Smooth muscle cell (in vitro differentiated cells): ENCODE measurements at regions not wholly inside any gene's neighbourhood (a gene's known extent, or its start where the extent isn't known, plus 50 kb on each side); places are given as distances from the start of the nearest gene placed in this dataset.

Experiments
- DNase-seq: peaks from one replicate; lab custom pipeline; 2025; ENCODE audit not compliant: unreplicated experiment; lab: John Stamatoyannopoulos, UW
- H2AFZ ChIP-seq: fragments of 200-600 bp; sonication (generic); 2 replicates; pipeline ENCODE4 v1.6.0; 2016; ENCODE audit warnings: antibody characterized with exemption, low read depth, mild to moderate bottlenecking
- H3F3A ChIP-seq: fragments of 200-600 bp; sonication (generic); 2 replicates; pipeline ENCODE4 v1.6.0; 2017; ENCODE audit warnings: antibody characterized with exemption, low read depth
- H3K27ac ChIP-seq: fragments of 200-600 bp; sonication (generic); 2 replicates; pipeline ENCODE4 v1.5.1; 2016; ENCODE audit warnings: low read depth, mild to moderate bottlenecking
- H3K27me3 ChIP-seq: fragments of 200-600 bp; sonication (generic); 2 replicates; pipeline ENCODE4 v1.6.1; 2016; ENCODE audit warnings: low read depth, mild to moderate bottlenecking
- H3K36me3 ChIP-seq: fragments of 200-600 bp; sonication (generic); 2 replicates; pipeline ENCODE4 v1.5.1; 2016; ENCODE audit warnings: low read depth
- H3K4me1 ChIP-seq: fragments of 200-600 bp; sonication (generic); 2 replicates; pipeline ENCODE4 v1.5.1; 2016; ENCODE audit warnings: low read depth
- H3K4me2 ChIP-seq: fragments of 200-600 bp; sonication (generic); 2 replicates; pipeline ENCODE4 v1.6.0; 2016; ENCODE audit warnings: mild to moderate bottlenecking
- H3K4me3 ChIP-seq: fragments of 200-600 bp; sonication (generic); 2 replicates; pipeline ENCODE4 v1.5.1; 2016; ENCODE audit warnings: mild to moderate bottlenecking
- H3K79me2 ChIP-seq: fragments of 200-600 bp; sonication (generic); 2 replicates; pipeline ENCODE4 v1.6.0; 2016; ENCODE audit warnings: low read depth, mild to moderate bottlenecking
- H3K9ac ChIP-seq: fragments of 200-600 bp; sonication (generic); 2 replicates; pipeline ENCODE4 v1.6.0; 2016; ENCODE audit warnings: low read depth
- H3K9me3 ChIP-seq: fragments of 200-600 bp; sonication (generic); replicated peaks from 2 replicates; pipeline ENCODE4 v1.5.1; 2016; ENCODE audit warnings: low read depth
- H4K20me1 ChIP-seq: fragments of 200-600 bp; sonication (generic); 2 replicates; pipeline ENCODE4 v1.6.0; 2016; ENCODE audit warnings: low read depth
- WGBS: methylation state at CpG from one replicate; pipeline ENCODE4 v1.1.7; 2016; ENCODE audit warnings: low lambda C conversion rate; 5-methylcytosine and 5-hydroxymethylcytosine counted together
- TF ChIP-seq, protein P1 (sequence below): fragments of 200-600 bp; sonication (generic); IDR thresholded peaks from 2 replicates; pipeline ENCODE4 v1.5.1; 2017; ENCODE audit warnings: borderline replicate concordance, mild to moderate bottlenecking, antibody characterized with exemption; ENCODE audit not compliant: insufficient read depth, poor library complexity, severe bottlenecking

DNA sequence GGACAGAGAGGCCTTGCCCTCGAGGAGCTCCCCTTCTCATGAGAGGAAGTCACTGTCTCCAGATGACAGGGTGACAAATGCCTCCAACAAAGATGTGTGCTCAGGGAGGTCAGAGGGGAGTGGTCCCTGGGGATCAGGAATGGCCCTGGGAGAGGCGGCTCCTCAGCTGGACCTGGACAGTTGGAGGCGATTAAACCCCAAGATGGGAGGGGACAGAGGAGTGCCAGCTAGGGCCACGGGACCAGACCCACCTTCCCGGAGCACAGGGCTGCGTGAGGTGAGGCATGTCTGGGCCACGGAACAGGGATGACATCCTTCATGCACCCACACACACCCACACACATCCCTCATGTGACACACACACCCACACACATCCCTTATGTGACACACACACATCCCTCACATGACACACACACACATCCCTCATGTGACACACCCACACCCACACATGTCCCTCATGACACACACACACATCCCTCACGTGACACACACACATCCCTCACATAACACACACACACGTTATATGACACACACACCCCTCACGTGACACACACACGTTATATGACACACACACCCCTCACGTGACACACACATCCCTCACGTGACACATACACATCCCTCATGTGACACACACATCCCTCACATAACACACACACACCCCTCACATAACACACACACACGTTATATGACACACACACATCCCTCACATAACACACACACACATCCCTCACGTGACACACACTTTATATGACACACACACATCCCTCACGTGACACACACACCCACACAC lies 57.4 kb upstream of the SLCO4A1 start:
- no peak for DNase-seq
- Histone ChIP-seq H3K27ac (no peak overlapping the region), H3F3A (no peaks in the 10 kb centered on the region), H3K79me2 (no peaks in the 10 kb centered on the region), H3K9me3 (no peaks in the 10 kb centered on the region), H3K4me3 (no peak overlapping the region), H2AFZ (no peak overlapping the region), H3K4me2 (no peak overlapping the region), H3K9ac (no peak overlapping the region), H3K4me1 (no peaks in the 10 kb centered on the region), H3K27me3 (peaks cover 8% of the 10 kb centered on the region), H4K20me1 (no peaks in the 10 kb centered on the region), H3K36me3 (no peaks in the 10 kb centered on the region)
- TF ChIP-seq, protein P1, sequence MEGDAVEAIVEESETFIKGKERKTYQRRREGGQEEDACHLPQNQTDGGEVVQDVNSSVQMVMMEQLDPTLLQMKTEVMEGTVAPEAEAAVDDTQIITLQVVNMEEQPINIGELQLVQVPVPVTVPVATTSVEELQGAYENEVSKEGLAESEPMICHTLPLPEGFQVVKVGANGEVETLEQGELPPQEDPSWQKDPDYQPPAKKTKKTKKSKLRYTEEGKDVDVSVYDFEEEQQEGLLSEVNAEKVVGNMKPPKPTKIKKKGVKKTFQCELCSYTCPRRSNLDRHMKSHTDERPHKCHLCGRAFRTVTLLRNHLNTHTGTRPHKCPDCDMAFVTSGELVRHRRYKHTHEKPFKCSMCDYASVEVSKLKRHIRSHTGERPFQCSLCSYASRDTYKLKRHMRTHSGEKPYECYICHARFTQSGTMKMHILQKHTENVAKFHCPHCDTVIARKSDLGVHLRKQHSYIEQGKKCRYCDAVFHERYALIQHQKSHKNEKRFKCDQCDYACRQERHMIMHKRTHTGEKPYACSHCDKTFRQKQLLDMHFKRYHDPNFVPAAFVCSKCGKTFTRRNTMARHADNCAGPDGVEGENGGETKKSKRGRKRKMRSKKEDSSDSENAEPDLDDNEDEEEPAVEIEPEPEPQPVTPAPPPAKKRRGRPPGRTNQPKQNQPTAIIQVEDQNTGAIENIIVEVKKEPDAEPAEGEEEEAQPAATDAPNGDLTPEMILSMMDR = no peak
- WGBS = 84% methylated on average over 15 of the region's 16 CpGs

DNA sequence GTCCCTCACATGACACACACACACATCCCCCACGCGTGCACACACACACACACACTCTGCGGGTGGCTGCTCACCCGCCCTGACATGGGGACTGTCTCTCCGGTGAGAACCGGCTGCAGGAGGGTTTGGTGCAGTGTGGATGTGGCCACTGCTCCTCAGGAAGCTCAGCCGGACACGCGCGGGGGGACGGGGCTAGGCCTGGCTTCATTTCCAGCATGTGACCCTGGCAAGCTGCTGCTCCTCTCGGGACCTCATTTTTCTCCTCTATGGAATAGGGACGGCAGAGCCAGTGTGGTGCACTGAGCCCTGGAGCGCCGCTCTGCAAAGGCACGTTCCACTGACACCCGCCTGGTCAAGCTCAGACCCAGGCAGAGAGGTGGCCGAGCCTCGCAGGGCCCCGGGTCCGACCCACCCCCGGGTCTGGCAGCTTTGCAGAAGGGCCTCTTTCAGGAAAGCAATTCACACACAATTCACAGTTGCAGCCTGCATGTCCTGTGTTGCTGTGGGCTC lies 56.8 kb upstream of the SLCO4A1 start:
- Histone ChIP-seq H3K9me3 (no peaks in the 10 kb centered on the region), H3K36me3 (no peaks in the 10 kb centered on the region), H3K4me1 (no peaks in the 10 kb centered on the region), H3K27ac (no peak overlapping the region), H3K79me2 (no peaks in the 10 kb centered on the region), H3K27me3 (peaks cover 5% of the 10 kb centered on the region), H3K4me3 (no peak overlapping the region), H2AFZ (no peak overlapping the region), H3K4me2 (no peak overlapping the region), H3F3A (no peaks in the 10 kb centered on the region), H4K20me1 (no peaks in the 10 kb centered on the region), H3K9ac (no peak overlapping the region)
- TF ChIP-seq, protein P1 = no peak
- no peak for DNase-seq
- WGBS = 85% methylated on average over 22 of the region's 22 CpGs

DNA sequence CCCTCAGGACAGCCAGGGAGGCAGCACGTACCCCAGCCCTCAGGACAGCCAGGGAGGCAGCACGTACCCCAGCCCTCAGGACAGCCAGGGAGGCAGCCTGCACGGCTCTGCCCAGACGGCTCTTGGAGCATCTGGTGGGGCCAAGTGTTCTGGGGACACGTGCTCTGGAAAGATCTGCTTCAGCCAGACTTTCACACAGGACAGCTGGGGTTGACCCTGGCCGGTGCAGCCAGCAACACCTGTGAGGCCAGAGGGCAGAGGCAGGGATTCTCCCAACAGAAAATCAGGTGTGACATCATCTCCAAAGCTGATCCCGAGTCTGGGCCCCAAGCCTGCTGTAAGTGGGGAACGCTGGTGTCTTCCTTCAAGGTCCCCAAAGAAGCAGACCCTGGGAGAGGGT lies 55.5 kb upstream of the SLCO4A1 start:
- Histone ChIP-seq H3K36me3 (no peaks in the 10 kb centered on the region), H4K20me1 (no peaks in the 10 kb centered on the region), H2AFZ (no peak overlapping the region), H3K9ac (no peak overlapping the region), H3K79me2 (no peaks in the 10 kb centered on the region), H3K27ac (no peak overlapping the region), H3K4me1 (no peaks in the 10 kb centered on the region), H3K4me2 (no peak overlapping the region), H3K9me3 (no peaks in the 10 kb centered on the region), H3K4me3 (no peak overlapping the region), H3F3A (no peaks in the 10 kb centered on the region), H3K27me3 (peaks cover 1% of the 10 kb centered on the region)
- TF ChIP-seq, protein P1 = no peak
- no peak for DNase-seq
- WGBS = 76% methylated on average over 8 of the region's 8 CpGs
